ENCODE measurements at regions not wholly inside any gene's neighbourhood (a gene's known extent, or its start where the extent isn't known, plus 50 kb on each side); places are given as distances from the start of the nearest gene placed in this dataset.
"Not testable (repeated sequence)": the region's sequence is repeated elsewhere in the genome, so short reads cannot be mapped to it uniquely, and the experiment has no call there.

GRCh38 chr10:95137990-95138625, 55.9 kb upstream of the ACSM6 start:
- intact Hi-C loops (cut with micrococcal nuclease): not testable (repeated sequence)

GRCh38 chr10:95134490-95134889, 59.5 kb upstream of the ACSM6 start:
- intact Hi-C loops (cut with micrococcal nuclease): no loop called here

GRCh38 chr10:95133997-95134396, 60.0 kb upstream of the ACSM6 start:
- intact Hi-C loops (cut with micrococcal nuclease): loop anchor here (1.0 kb wide), 7 partner anchors 49 to 504 kb away; no protein-coding TSS in a partner anchor

- intact Hi-C loops (cut with micrococcal nuclease): loop anchor here (1.0 kb wide), 7 partner anchors 50 to 503 kb away; no protein-coding TSS in a partner anchor
These were observed 60.9 kb upstream of the ACSM6 start for GRCh38 chr10:95133016-95133752.

GRCh38 chr10:95130429-95130828, 61.1 kb upstream of the CYP2C8 start:
- intact Hi-C loops (cut with micrococcal nuclease): not testable (repeated sequence)

- intact Hi-C loops (cut with micrococcal nuclease): no loop called here
These were observed 56.3 kb upstream of the CYP2C8 start for GRCh38 chr10:95125582-95125981.

- intact Hi-C loops (cut with micrococcal nuclease): no loop called here
These were observed 53.4 kb upstream of the CYP2C8 start for GRCh38 chr10:95122736-95123135.

- intact Hi-C loops (cut with micrococcal nuclease): no loop called here
These were observed 52.6 kb upstream of the CYP2C8 start for GRCh38 chr10:95121904-95122303.
